ENCODE measurements at regions not wholly inside any gene's neighbourhood (a gene's known extent, or its start where the extent isn't known, plus 50 kb on each side); places are given as distances from the start of the nearest gene placed in this dataset.

GRCh38 chr2:237205561-237205971 lies 119.9 kb downstream of the COPS8 start:
- H3K9me3 Mint-ChIP-seq (ENCODE audit: low read depth) = no peaks in the 10 kb centered on the region
- no peaks in the 10 kb centered on the region for H3K4me1 Mint-ChIP-seq (ENCODE audit: low read depth)
- DNase-seq (ENCODE audit: low spot score, unreplicated experiment) = no peak
- no peaks in the 10 kb centered on the region for H3K36me3 Mint-ChIP-seq (ENCODE audit: insufficient read depth)
- no peak for TF ChIP-seq CTCF (IDR thresholded peaks at IDR 0.05; ENCODE audit: unreplicated experiment)
- H3K27me3 Mint-ChIP-seq = peaks cover 40% of the 10 kb centered on the region
- H3K4me3 Mint-ChIP-seq (ENCODE audit: low read depth) = no peak overlapping the region
- no peak overlapping the region for H3K27ac Mint-ChIP-seq

GRCh38 chr2:237207646-237208045 lies 122.0 kb downstream of the COPS8 start:
- no peak for DNase-seq (ENCODE audit: low spot score, unreplicated experiment)
- H3K4me1 Mint-ChIP-seq (ENCODE audit: low read depth) = no peaks in the 10 kb centered on the region
- H3K9me3 Mint-ChIP-seq (ENCODE audit: low read depth) = no peaks in the 10 kb centered on the region
- H3K36me3 Mint-ChIP-seq (ENCODE audit: insufficient read depth) = no peaks in the 10 kb centered on the region
- TF ChIP-seq CTCF (IDR thresholded peaks at IDR 0.05; ENCODE audit: unreplicated experiment) = no peak
- H3K27me3 Mint-ChIP-seq = peaks cover 42% of the 10 kb centered on the region
- H3K27ac Mint-ChIP-seq = no peak overlapping the region
- no peak overlapping the region for H3K4me3 Mint-ChIP-seq (ENCODE audit: low read depth)

DNA sequence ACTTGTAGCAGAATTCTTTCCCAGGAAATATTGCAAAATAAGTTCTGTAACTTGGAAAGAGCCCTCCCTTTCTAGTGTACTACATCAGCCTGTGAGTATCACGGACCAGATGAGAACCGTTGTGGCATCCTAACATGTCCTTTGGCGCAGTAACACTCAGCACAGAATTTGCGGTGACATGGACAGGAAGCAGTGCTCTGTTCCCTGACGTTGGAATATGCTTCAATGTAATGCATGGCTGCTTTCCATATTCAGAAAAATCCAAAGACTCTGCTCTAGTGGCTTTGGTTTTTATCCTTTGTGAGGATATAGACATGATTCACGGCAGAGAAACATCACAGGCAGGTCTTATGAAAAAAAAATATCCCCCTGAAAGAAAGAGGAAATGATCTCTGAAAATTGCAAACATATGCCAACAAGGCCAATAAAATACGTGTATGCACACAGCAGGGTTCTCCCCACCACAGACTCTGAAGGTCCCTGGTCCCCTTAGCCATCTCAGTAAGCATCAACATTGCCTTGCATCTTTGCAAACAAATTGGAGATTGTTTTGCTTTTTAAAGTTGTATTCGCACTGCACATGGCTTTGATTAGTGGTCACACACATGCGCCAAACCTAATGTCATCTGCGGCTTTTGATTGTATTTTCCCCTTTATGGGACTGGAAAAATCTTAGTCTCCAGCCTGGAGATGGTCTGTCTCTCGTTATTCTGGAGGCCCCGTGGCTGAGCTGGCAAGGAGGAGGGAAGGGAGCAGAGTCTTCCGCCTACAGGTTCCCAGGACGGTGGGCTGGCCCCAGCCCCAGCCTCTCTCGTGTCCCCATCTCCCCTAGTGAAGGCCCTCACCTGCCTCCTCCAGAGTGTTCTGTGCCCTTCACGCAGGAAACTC lies 122.9 kb downstream of the COPS8 start:
- peaks cover 36% of the 10 kb centered on the region for H3K27me3 Mint-ChIP-seq
- no peaks in the 10 kb centered on the region for H3K36me3 Mint-ChIP-seq (ENCODE audit: insufficient read depth)
- H3K27ac Mint-ChIP-seq = no peak overlapping the region
- DNase-seq (ENCODE audit: low spot score, unreplicated experiment) = no peak
- H3K9me3 Mint-ChIP-seq (ENCODE audit: low read depth) = no peaks in the 10 kb centered on the region
- no peaks in the 10 kb centered on the region for H3K4me1 Mint-ChIP-seq (ENCODE audit: low read depth)
- no peak overlapping the region for H3K4me3 Mint-ChIP-seq (ENCODE audit: low read depth)
- TF ChIP-seq CTCF (IDR thresholded peaks at IDR 0.05; ENCODE audit: unreplicated experiment) = no peak

GRCh38 chr2:237209885-237210284 lies 124.2 kb downstream of the COPS8 start:
- Mint-ChIP-seq H3K36me3 (ENCODE audit: insufficient read depth) (no peaks in the 10 kb centered on the region), H3K27ac (no peak overlapping the region), H3K4me1 (ENCODE audit: low read depth) (no peaks in the 10 kb centered on the region), H3K4me3 (ENCODE audit: low read depth) (no peak overlapping the region), H3K27me3 (peaks cover 29% of the 10 kb centered on the region), H3K9me3 (ENCODE audit: low read depth) (no peaks in the 10 kb centered on the region)
- DNase-seq (ENCODE audit: low spot score, unreplicated experiment) = no peak
- TF ChIP-seq CTCF (IDR thresholded peaks at IDR 0.05; ENCODE audit: unreplicated experiment) = no peak

- Mint-ChIP-seq H3K27ac (no peak overlapping the region), H3K4me3 (ENCODE audit: low read depth) (no peak overlapping the region), H3K4me1 (ENCODE audit: low read depth) (no peaks in the 10 kb centered on the region), H3K36me3 (ENCODE audit: insufficient read depth) (no peaks in the 10 kb centered on the region), H3K9me3 (ENCODE audit: low read depth) (no peaks in the 10 kb centered on the region), H3K27me3 (peaks cover 26% of the 10 kb centered on the region)
- no peak for DNase-seq (ENCODE audit: low spot score, unreplicated experiment)
- no peak for TF ChIP-seq CTCF (IDR thresholded peaks at IDR 0.05; ENCODE audit: unreplicated experiment)
Observed at GRCh38 chr2:237210297-237210696, 124.6 kb downstream of the COPS8 start.

Data from progenitor cell of endocrine pancreas (in vitro differentiated cells).